ENCODE measurements at regions not wholly inside any gene's neighbourhood (a gene's known extent, or its start where the extent isn't known, plus 50 kb on each side); places are given as distances from the start of the nearest gene placed in this dataset.
A peak's percentile ranks its signal among the peaks of the same experiment; 100 is the strongest.

GRCh38 chr10:3400348-3400747, 227.8 kb upstream of the PITRM1 start:
- no peak for ATAC-seq
- no peak overlapping the region for H3K27ac ChIP-seq (ENCODE audit: low read length)
- no peak overlapping the region for H3K4me3 ChIP-seq (ENCODE audit: low read length)
- H3K27me3 ChIP-seq (ENCODE audit: control insufficient read depth, insufficient read depth), result no peaks in the 10 kb centered on the region
- WGBS, result 34% methylated on average over 5 of the region's 5 CpGs
- intact Hi-C loops (cut with DNase I), result no loop called here
- peaks cover 2% of the 10 kb centered on the region for H3K4me1 ChIP-seq (ENCODE audit: control insufficient read depth, insufficient read depth, low read length)
- H3K9me3 ChIP-seq (ENCODE audit: control insufficient read depth, low read length), result no peaks in the 10 kb centered on the region
- DNase-seq, result no peak

GRCh38 chr10:3399756-3400155, 227.2 kb upstream of the PITRM1 start:
- H3K9me3 ChIP-seq (ENCODE audit: control insufficient read depth, low read length), result no peaks in the 10 kb centered on the region
- no peak for ATAC-seq
- H3K4me3 ChIP-seq (ENCODE audit: low read length), result no peak overlapping the region
- H3K4me1 ChIP-seq (ENCODE audit: control insufficient read depth, insufficient read depth, low read length), result peaks cover 2% of the 10 kb centered on the region
- DNase-seq, result no peak
- intact Hi-C loops (cut with DNase I), result no loop called here
- H3K27ac ChIP-seq (ENCODE audit: low read length), result peak overlapping the region; percentile 19
- H3K27me3 ChIP-seq (ENCODE audit: control insufficient read depth, insufficient read depth), result no peaks in the 10 kb centered on the region
- WGBS, result 49% methylated on average over 6 of the region's 6 CpGs

- H3K4me3 ChIP-seq (ENCODE audit: low read length), result no peak overlapping the region
- intact Hi-C loops (cut with DNase I), result no loop called here
- H3K9me3 ChIP-seq (ENCODE audit: control insufficient read depth, low read length), result no peaks in the 10 kb centered on the region
- peak overlapping the region; percentile 14 for H3K27ac ChIP-seq (ENCODE audit: low read length)
- peak in 2 of 3 donors; percentile 35 to 66 for DNase-seq
- ATAC-seq, result peak; percentile 68 to 90
- 71% methylated on average over 46 of the region's 46 CpGs for WGBS
- H3K27me3 ChIP-seq (ENCODE audit: control insufficient read depth, insufficient read depth), result no peaks in the 10 kb centered on the region
- peaks cover 2% of the 10 kb centered on the region for H3K4me1 ChIP-seq (ENCODE audit: control insufficient read depth, insufficient read depth, low read length)
Observed at GRCh38 chr10:3398825-3399646, 226.5 kb upstream of the PITRM1 start.

GRCh38 chr10:3397846-3398245, 225.3 kb upstream of the PITRM1 start:
- WGBS, result 91% methylated on average over 23 of the region's 23 CpGs
- Histone ChIP-seq H3K4me1 (ENCODE audit: control insufficient read depth, insufficient read depth, low read length) (peaks cover 2% of the 10 kb centered on the region), H3K27me3 (ENCODE audit: control insufficient read depth, insufficient read depth) (no peaks in the 10 kb centered on the region), H3K27ac (ENCODE audit: low read length) (no peak overlapping the region), H3K9me3 (ENCODE audit: control insufficient read depth, low read length) (no peaks in the 10 kb centered on the region), H3K4me3 (ENCODE audit: low read length) (no peak overlapping the region)
- ATAC-seq, result no peak
- no peak for DNase-seq
- intact Hi-C loops (cut with DNase I), result no loop called here

GRCh38 chr10:3397231-3397630, 224.6 kb upstream of the PITRM1 start:
- no peak for DNase-seq
- intact Hi-C loops (cut with DNase I), result no loop called here
- no peak overlapping the region for H3K4me3 ChIP-seq (ENCODE audit: low read length)
- no peak for ATAC-seq
- 86% methylated on average over 4 of the region's 4 CpGs for WGBS
- H3K9me3 ChIP-seq (ENCODE audit: control insufficient read depth, low read length), result no peaks in the 10 kb centered on the region
- H3K4me1 ChIP-seq (ENCODE audit: control insufficient read depth, insufficient read depth, low read length), result peaks cover 2% of the 10 kb centered on the region
- no peaks in the 10 kb centered on the region for H3K27me3 ChIP-seq (ENCODE audit: control insufficient read depth, insufficient read depth)
- no peak overlapping the region for H3K27ac ChIP-seq (ENCODE audit: low read length)

GRCh38 chr10:3396116-3396515, 223.5 kb upstream of the PITRM1 start:
- ATAC-seq (no peak), DNase-seq (no peak)
- WGBS, result 90% methylated on average over 10 of the region's 10 CpGs
- H3K4me1 ChIP-seq (ENCODE audit: control insufficient read depth, insufficient read depth, low read length), result peaks cover 2% of the 10 kb centered on the region
- no peaks in the 10 kb centered on the region for H3K9me3 ChIP-seq (ENCODE audit: control insufficient read depth, low read length)
- H3K27me3 ChIP-seq (ENCODE audit: control insufficient read depth, insufficient read depth), result no peaks in the 10 kb centered on the region
- no peak overlapping the region for H3K4me3 ChIP-seq (ENCODE audit: low read length)
- H3K27ac ChIP-seq (ENCODE audit: low read length), result no peak overlapping the region
- intact Hi-C loops (cut with DNase I), result no loop called here

- 79% methylated on average over 6 of the region's 6 CpGs for WGBS
- DNase-seq, result no peak
- H3K4me1 ChIP-seq (ENCODE audit: control insufficient read depth, insufficient read depth, low read length), result no peaks in the 10 kb centered on the region
- H3K4me3 ChIP-seq (ENCODE audit: low read length), result no peak overlapping the region
- H3K9me3 ChIP-seq (ENCODE audit: control insufficient read depth, low read length), result no peaks in the 10 kb centered on the region
- no peak overlapping the region for H3K27ac ChIP-seq (ENCODE audit: low read length)
- no peaks in the 10 kb centered on the region for H3K27me3 ChIP-seq (ENCODE audit: control insufficient read depth, insufficient read depth)
- no peak for ATAC-seq
- intact Hi-C loops (cut with DNase I), result no loop called here
Observed at GRCh38 chr10:3395458-3395861, 222.9 kb upstream of the PITRM1 start.

GRCh38 chr10:3395041-3395440, 222.5 kb upstream of the PITRM1 start:
- no peak for ATAC-seq
- Histone ChIP-seq H3K27ac (ENCODE audit: low read length) (no peak overlapping the region), H3K27me3 (ENCODE audit: control insufficient read depth, insufficient read depth) (no peaks in the 10 kb centered on the region), H3K4me3 (ENCODE audit: low read length) (no peak overlapping the region), H3K9me3 (ENCODE audit: control insufficient read depth, low read length) (no peaks in the 10 kb centered on the region), H3K4me1 (ENCODE audit: control insufficient read depth, insufficient read depth, low read length) (no peaks in the 10 kb centered on the region)
- intact Hi-C loops (cut with DNase I), result no loop called here
- WGBS, result 81% methylated on average over 3 of the region's 3 CpGs
- no peak for DNase-seq

- DNase-seq (no peak), ATAC-seq (no peak)
- H3K27ac ChIP-seq (ENCODE audit: low read length), result no peak overlapping the region
- H3K4me1 ChIP-seq (ENCODE audit: control insufficient read depth, insufficient read depth, low read length), result no peaks in the 10 kb centered on the region
- H3K9me3 ChIP-seq (ENCODE audit: control insufficient read depth, low read length), result no peaks in the 10 kb centered on the region
- no peak overlapping the region for H3K4me3 ChIP-seq (ENCODE audit: low read length)
- intact Hi-C loops (cut with DNase I), result no loop called here
- WGBS, result 79% methylated on average over 2 of the region's 2 CpGs
- H3K27me3 ChIP-seq (ENCODE audit: control insufficient read depth, insufficient read depth), result no peaks in the 10 kb centered on the region
Observed at GRCh38 chr10:3393958-3394357, 221.4 kb upstream of the PITRM1 start.

GRCh38 chr10:3391657-3392056, 219.1 kb upstream of the PITRM1 start:
- Histone ChIP-seq H3K27ac (ENCODE audit: low read length) (no peak overlapping the region), H3K4me1 (ENCODE audit: control insufficient read depth, insufficient read depth, low read length) (no peaks in the 10 kb centered on the region), H3K4me3 (ENCODE audit: low read length) (no peak overlapping the region), H3K9me3 (ENCODE audit: control insufficient read depth, low read length) (no peaks in the 10 kb centered on the region), H3K27me3 (ENCODE audit: control insufficient read depth, insufficient read depth) (no peaks in the 10 kb centered on the region)
- intact Hi-C loops (cut with DNase I), result no loop called here
- ATAC-seq (no peak), DNase-seq (no peak)
- 93% methylated on average over 1 of the region's 1 CpG for WGBS

- intact Hi-C loops (cut with DNase I), result no loop called here
- Histone ChIP-seq H3K4me3 (ENCODE audit: low read length) (no peak overlapping the region), H3K9me3 (ENCODE audit: control insufficient read depth, low read length) (no peaks in the 10 kb centered on the region), H3K4me1 (ENCODE audit: control insufficient read depth, insufficient read depth, low read length) (no peaks in the 10 kb centered on the region), H3K27me3 (ENCODE audit: control insufficient read depth, insufficient read depth) (no peaks in the 10 kb centered on the region), H3K27ac (ENCODE audit: low read length) (no peak overlapping the region)
- ATAC-seq (no peak), DNase-seq (no peak)
- WGBS, result 42% methylated on average over 10 of the region's 10 CpGs
Observed at GRCh38 chr10:3389130-3389529, 216.5 kb upstream of the PITRM1 start.

- WGBS, result 96% methylated on average over 2 of the region's 2 CpGs
- no peak for ATAC-seq
Observed at GRCh38 chr10:3385487-3385886, 212.9 kb upstream of the PITRM1 start.

More at GRCh38 chr10:3385487-3385886, 212.9 kb upstream of the PITRM1 start:
- no peak overlapping the region for H3K27ac ChIP-seq (ENCODE audit: low read length)
- no peaks in the 10 kb centered on the region for H3K27me3 ChIP-seq (ENCODE audit: control insufficient read depth, insufficient read depth)
- intact Hi-C loops (cut with DNase I), result no loop called here
- DNase-seq, result no peak
- H3K9me3 ChIP-seq (ENCODE audit: control insufficient read depth, low read length), result no peaks in the 10 kb centered on the region
- no peak overlapping the region for H3K4me3 ChIP-seq (ENCODE audit: low read length)
- no peaks in the 10 kb centered on the region for H3K4me1 ChIP-seq (ENCODE audit: control insufficient read depth, insufficient read depth, low read length)
